ENCODE measurements at regions not wholly inside any gene's neighbourhood (a gene's known extent, or its start where the extent isn't known, plus 50 kb on each side); places are given as distances from the start of the nearest gene placed in this dataset.
A peak's percentile ranks its signal among the peaks of the same experiment; 100 is the strongest.

DNA sequence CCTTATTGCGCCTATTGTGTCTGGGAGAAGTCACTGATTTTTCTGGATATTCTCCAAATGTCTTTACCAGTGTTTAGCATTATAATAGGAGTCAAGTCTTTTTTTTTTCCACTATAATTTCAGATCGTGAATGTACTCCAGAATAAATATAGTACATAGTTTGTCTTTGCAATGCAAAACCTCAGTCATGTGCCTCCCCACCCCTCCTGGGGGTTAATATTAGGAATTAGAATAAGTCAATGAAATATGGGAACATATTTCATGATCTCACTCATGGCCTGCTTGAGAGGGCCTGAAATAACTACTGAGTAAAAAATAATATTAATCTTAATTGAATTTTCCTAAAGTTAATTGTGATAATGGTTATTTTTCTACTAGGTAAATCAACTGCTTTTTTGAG, 79.0 kb upstream of the TMEM170B start:
- ATAC-seq, result no peak
- no peaks in the 10 kb centered on the region for H3K27me3 ChIP-seq (replicated peaks in 1 of 2; ENCODE audit: control insufficient read depth in 2 of 2, insufficient read depth in 2 of 2, low read length in 1 of 2)
- intact Hi-C loops (cut with micrococcal nuclease; ENCODE audit: unreplicated experiment), result loop anchor here (2.0 kb wide), 2 partner anchors 46 to 84 kb away; no protein-coding TSS in a partner anchor
- RAD21 ChIA-PET (ENCODE audit: unreplicated experiment), result interaction anchor here (0.7 to 14.9 kb wide), 30 partner anchors 8 to 314 kb away, joined by 3 to 384 read pairs (median 13); no protein-coding TSS in a partner anchor
- H3K4me3 ChIP-seq, result no peak overlapping the region
- CTCF ChIA-PET, result interaction anchor here (0.9 to 6.1 kb wide), 12 partner anchors 14 to 286 kb away, joined by 3 to 106 read pairs (median 10); no protein-coding TSS in a partner anchor
- FAIRE-seq, result no peak
- POLR2A ChIA-PET, result interaction anchor here (0.6 to 4.2 kb wide), 14 partner anchors 9 to 182 kb away, joined by 3 to 91 read pairs (median 6); no protein-coding TSS in a partner anchor
- peaks cover 40% of the 10 kb centered on the region for H3K4me1 ChIP-seq (ENCODE audit: control insufficient read depth, insufficient read depth, low read length)
- H4K20me1 ChIP-seq (ENCODE audit: control insufficient read depth, insufficient read depth), result no peaks in the 10 kb centered on the region
- SMC1A ChIA-PET (ENCODE audit: uncharacterized antibody, unreplicated experiment), result interaction anchor here (0.7 to 4.7 kb wide), 35 partner anchors 8 to 315 kb away, joined by 3 to 249 read pairs (median 13); partner anchors contain the start of gene NEDD9
- in situ Hi-C loops (cut with MboI), result no loop called here
- H2AFZ ChIP-seq (ENCODE audit: control insufficient read depth, low read depth, low read length), result no peak overlapping the region
- TF ChIP-seq PAX5 (IDR thresholded peaks at IDR 0.05; ENCODE audit: borderline replicate concordance, low read depth, low read length) (no peak), WRNIP1 (IDR thresholded peaks at IDR 0.05; ENCODE audit: borderline replicate concordance, low read depth, low read length) (no peak), TCF7 (IDR thresholded peaks at IDR 0.05; ENCODE audit: borderline replicate concordance) (no peak), EED (IDR thresholded peaks at IDR 0.05; ENCODE audit: low read depth) (no peak), USF1 (IDR thresholded peaks at IDR 0.05; ENCODE audit: borderline replicate concordance, extremely low read length, insufficient read depth, low read depth, low read length) (no peak), SMC3 (IDR thresholded peaks at IDR 0.05; ENCODE audit: borderline replicate concordance, low read length) (no peak), ETV6 (conservative IDR thresholded peaks at IDR 0.05 in 1 of 2, IDR thresholded peaks at IDR 0.05 in 1 of 2; ENCODE audit: borderline replicate concordance in 1 of 2, low read depth in 1 of 2) (no peak), YY1 (IDR thresholded peaks at IDR 0.05; ENCODE audit: low read depth, low read length) (no peak), RAD21 (IDR thresholded peaks at IDR 0.05; ENCODE audit: insufficient read depth, low read depth, low read length) (no peak), PAX8 (IDR thresholded peaks at IDR 0.05) (no peak), RB1 (IDR thresholded peaks at IDR 0.05; ENCODE audit: borderline replicate concordance) (no peak), ZNF687 (IDR thresholded peaks at IDR 0.05) (no peak)
- TF ChIP-seq, protein P1, sequence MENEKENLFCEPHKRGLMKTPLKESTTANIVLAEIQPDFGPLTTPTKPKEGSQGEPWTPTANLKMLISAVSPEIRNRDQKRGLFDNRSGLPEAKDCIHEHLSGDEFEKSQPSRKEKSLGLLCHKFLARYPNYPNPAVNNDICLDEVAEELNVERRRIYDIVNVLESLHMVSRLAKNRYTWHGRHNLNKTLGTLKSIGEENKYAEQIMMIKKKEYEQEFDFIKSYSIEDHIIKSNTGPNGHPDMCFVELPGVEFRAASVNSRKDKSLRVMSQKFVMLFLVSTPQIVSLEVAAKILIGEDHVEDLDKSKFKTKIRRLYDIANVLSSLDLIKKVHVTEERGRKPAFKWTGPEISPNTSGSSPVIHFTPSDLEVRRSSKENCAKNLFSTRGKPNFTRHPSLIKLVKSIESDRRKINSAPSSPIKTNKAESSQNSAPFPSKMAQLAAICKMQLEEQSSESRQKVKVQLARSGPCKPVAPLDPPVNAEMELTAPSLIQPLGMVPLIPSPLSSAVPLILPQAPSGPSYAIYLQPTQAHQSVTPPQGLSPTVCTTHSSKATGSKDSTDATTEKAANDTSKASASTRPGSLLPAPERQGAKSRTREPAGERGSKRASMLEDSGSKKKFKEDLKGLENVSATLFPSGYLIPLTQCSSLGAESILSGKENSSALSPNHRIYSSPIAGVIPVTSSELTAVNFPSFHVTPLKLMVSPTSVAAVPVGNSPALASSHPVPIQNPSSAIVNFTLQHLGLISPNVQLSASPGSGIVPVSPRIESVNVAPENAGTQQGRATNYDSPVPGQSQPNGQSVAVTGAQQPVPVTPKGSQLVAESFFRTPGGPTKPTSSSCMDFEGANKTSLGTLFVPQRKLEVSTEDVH (IDR thresholded peaks at IDR 0.05; ENCODE audit: low read depth, partially characterized antibody), result no peak
- TF ChIP-seq, protein P2, sequence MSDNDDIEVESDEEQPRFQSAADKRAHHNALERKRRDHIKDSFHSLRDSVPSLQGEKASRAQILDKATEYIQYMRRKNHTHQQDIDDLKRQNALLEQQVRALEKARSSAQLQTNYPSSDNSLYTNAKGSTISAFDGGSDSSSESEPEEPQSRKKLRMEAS (IDR thresholded peaks at IDR 0.05; ENCODE audit: low read depth, low read length), result no peak
- H3K9me3 ChIP-seq (replicated peaks; ENCODE audit: control insufficient read depth, insufficient read depth, low read length), result no peaks in the 10 kb centered on the region; the same call in 1 of the 3 replicates
- DNase-seq (ENCODE audit: low read depth, low spot score), result no peak
- no TSS peak for BruUV-seq (replicated peaks)
- no peaks in the 10 kb centered on the region for H3K79me2 ChIP-seq (ENCODE audit: control insufficient read depth, insufficient read depth, low read length)
- 50% methylated on average over 2 of the region's 2 CpGs for WGBS (ENCODE audit: insufficient coverage, insufficient replicate concordance, low lambda C conversion rate, missing lambda C conversion rate)
- H3K27ac ChIP-seq (ENCODE audit: control insufficient read depth, insufficient read depth), result peak overlapping the region; percentile 96
- peak overlapping the region; percentile 1; the same call in 1 of the 2 replicates for H3K4me2 ChIP-seq (ENCODE audit: control insufficient read depth, insufficient read depth)
- no peak overlapping the region for H3K9ac ChIP-seq (ENCODE audit: control insufficient read depth, insufficient read depth, low read length)
- no peaks in the 10 kb centered on the region for H3K36me3 ChIP-seq (ENCODE audit: control insufficient read depth in 2 of 2, insufficient read depth in 2 of 2, low read length in 1 of 2)

Measured in GM12878 (cell line).